OCI-LY3 (cell line): ENCODE measurements at regions not wholly inside any gene's neighbourhood (a gene's known extent, or its start where the extent isn't known, plus 50 kb on each side); places are given as distances from the start of the nearest gene placed in this dataset.

Experiments used
- H2AFZ ChIP-seq: fragments of 200-600, 300-600 bp; shearing (Covaris generic); 2 replicates; pipeline ENCODE4 v1.6.0; 2014; ENCODE audit warnings: antibody characterized with exemption, low read depth, low read length
- H3K27ac ChIP-seq: fragments of 200-600, 300-600 bp; sonication (generic); 2 replicates; pipeline ENCODE4 v1.5.1; 2014; ENCODE audit warnings: mild to moderate bottlenecking, low read length, moderate library complexity, mixed read lengths
- H3K27me3 ChIP-seq: fragments of 200-600, 300-600 bp; sonication (generic); 2 replicates; pipeline ENCODE4 v1.6.1; 2014; ENCODE audit warnings: low read depth, low read length, mixed read lengths
- H3K36me3 ChIP-seq: fragments of 200-600, 300-600 bp; sonication (generic); replicated peaks from 2 replicates; pipeline ENCODE3; 2014; ENCODE audit warnings: low read depth, low read length, mixed read lengths
- H3K4me1 ChIP-seq: fragments of 300-600, 200-600 bp; sonication (generic); 2 replicates; pipeline ENCODE4 v1.6.1; 2014; ENCODE audit warnings: low read length, mixed read lengths
- H3K4me2 ChIP-seq: fragments of 200-600, 300-600 bp; sonication (generic); 2 replicates; pipeline ENCODE4 v1.6.1; 2014; ENCODE audit warnings: low read length, mixed read lengths
- H3K4me3 ChIP-seq: fragments of 300-600, 200-600 bp; sonication (generic); 2 replicates; pipeline ENCODE4 v1.5.1; 2014; ENCODE audit warnings: antibody characterized with exemption, mild to moderate bottlenecking, low read length, moderate library complexity
- H3K79me2 ChIP-seq: fragments of 300-600, 200-600 bp; shearing (Covaris generic); 2 replicates; pipeline ENCODE4 v1.6.1; 2014; ENCODE audit warnings: mild to moderate bottlenecking, low read length, mixed read lengths
- H3K9ac ChIP-seq: fragments of 300-600, 200-600 bp; shearing (Covaris generic); 2 replicates; pipeline ENCODE4 v1.6.0; 2014; ENCODE audit warnings: mild to moderate bottlenecking, low read length, moderate library complexity
- H3K9me3 ChIP-seq: fragments of 200-600, 300-600 bp; shearing (Covaris generic); 2 replicates; pipeline ENCODE4 v1.6.1; 2014; ENCODE audit warnings: low read length, mixed read lengths; ENCODE audit not compliant: insufficient read depth
- H4K20me1 ChIP-seq: fragments of 200-600, 300-600 bp; sonication (generic); 2 replicates; pipeline ENCODE4 v1.6.1; 2016; ENCODE audit warnings: low read length, mixed read lengths; ENCODE audit not compliant: insufficient read depth
- EZH2phosphoT487 ChIP-seq: fragments of 200-600 bp; shearing (Covaris generic); IDR thresholded peaks from 2 replicates; pipeline ENCODE4 v1.6.1; 2018; ENCODE audit warnings: antibody characterized with exemption, mixed run types, low read depth
- TF ChIP-seq, protein P1 (sequence below): fragments of 200-600, 300-600 bp; sonication (generic); IDR thresholded peaks from 2 replicates; pipeline ENCODE4 v1.5.1; 2014; ENCODE audit warnings: antibody characterized with exemption, low read length, low read depth

DNA sequence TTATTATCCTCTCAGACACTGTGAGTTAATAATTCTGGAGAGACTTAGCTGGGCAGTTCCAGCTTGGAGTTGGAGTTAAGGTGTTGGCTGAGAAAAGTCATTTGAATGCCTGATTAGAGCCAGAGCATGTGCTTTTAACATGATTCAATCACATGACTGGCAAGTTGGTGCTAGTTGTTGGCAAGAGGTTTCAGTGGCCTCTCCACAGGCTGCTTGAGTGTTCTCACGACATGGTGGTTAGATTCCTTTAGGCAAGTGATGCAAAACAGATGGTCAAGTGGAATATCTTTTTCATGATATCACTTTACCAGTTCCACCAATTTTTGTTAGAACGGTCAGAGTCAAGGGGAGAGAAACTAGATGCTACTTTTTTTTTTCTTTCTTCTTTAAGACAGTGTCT lies 262.7 kb upstream of the FN1 start:
- H3K27ac ChIP-seq: no peak overlapping the region
- H3K4me1 ChIP-seq: peaks cover 7% of the 10 kb centered on the region
- no peaks in the 10 kb centered on the region for H4K20me1 ChIP-seq
- no peaks in the 10 kb centered on the region for H3K9me3 ChIP-seq
- no peak overlapping the region for H3K9ac ChIP-seq
- no peaks in the 10 kb centered on the region for H3K27me3 ChIP-seq
- TF ChIP-seq, protein P1, sequence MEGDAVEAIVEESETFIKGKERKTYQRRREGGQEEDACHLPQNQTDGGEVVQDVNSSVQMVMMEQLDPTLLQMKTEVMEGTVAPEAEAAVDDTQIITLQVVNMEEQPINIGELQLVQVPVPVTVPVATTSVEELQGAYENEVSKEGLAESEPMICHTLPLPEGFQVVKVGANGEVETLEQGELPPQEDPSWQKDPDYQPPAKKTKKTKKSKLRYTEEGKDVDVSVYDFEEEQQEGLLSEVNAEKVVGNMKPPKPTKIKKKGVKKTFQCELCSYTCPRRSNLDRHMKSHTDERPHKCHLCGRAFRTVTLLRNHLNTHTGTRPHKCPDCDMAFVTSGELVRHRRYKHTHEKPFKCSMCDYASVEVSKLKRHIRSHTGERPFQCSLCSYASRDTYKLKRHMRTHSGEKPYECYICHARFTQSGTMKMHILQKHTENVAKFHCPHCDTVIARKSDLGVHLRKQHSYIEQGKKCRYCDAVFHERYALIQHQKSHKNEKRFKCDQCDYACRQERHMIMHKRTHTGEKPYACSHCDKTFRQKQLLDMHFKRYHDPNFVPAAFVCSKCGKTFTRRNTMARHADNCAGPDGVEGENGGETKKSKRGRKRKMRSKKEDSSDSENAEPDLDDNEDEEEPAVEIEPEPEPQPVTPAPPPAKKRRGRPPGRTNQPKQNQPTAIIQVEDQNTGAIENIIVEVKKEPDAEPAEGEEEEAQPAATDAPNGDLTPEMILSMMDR: no peak
- TF ChIP-seq EZH2phosphoT487: no peak
- H2AFZ ChIP-seq: no peak overlapping the region
- H3K4me3 ChIP-seq: no peak overlapping the region
- no peak overlapping the region for H3K4me2 ChIP-seq
- H3K36me3 ChIP-seq: no peaks in the 10 kb centered on the region
- H3K79me2 ChIP-seq: no peaks in the 10 kb centered on the region

DNA sequence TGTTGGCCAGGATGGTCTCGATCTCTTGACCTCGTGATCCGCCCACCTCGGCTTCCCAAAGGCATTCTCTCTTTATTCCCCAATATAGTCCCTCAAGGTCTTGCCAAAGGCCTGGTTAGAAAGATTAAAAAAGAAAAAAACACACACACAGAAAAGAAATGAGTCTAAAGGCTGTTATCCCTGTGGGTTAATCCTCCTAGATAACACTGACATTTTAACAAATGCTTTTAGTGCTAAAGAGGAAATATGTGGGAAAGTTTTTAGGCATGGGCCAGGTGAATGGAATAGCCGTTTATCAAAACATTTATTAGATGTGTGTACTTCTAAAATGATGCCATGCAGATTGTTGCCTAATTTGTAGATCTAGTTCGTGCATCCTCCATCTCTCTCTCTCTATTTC lies 261.6 kb upstream of the FN1 start:
- no peak overlapping the region for H3K4me2 ChIP-seq
- H2AFZ ChIP-seq: no peak overlapping the region
- no peak overlapping the region for H3K27ac ChIP-seq
- no peaks in the 10 kb centered on the region for H3K9me3 ChIP-seq
- H3K36me3 ChIP-seq: no peaks in the 10 kb centered on the region
- TF ChIP-seq, protein P1: no peak
- no peak for TF ChIP-seq EZH2phosphoT487
- peaks cover 7% of the 10 kb centered on the region for H3K4me1 ChIP-seq
- no peaks in the 10 kb centered on the region for H4K20me1 ChIP-seq
- no peak overlapping the region for H3K4me3 ChIP-seq
- no peaks in the 10 kb centered on the region for H3K27me3 ChIP-seq
- no peak overlapping the region for H3K9ac ChIP-seq
- no peaks in the 10 kb centered on the region for H3K79me2 ChIP-seq

DNA sequence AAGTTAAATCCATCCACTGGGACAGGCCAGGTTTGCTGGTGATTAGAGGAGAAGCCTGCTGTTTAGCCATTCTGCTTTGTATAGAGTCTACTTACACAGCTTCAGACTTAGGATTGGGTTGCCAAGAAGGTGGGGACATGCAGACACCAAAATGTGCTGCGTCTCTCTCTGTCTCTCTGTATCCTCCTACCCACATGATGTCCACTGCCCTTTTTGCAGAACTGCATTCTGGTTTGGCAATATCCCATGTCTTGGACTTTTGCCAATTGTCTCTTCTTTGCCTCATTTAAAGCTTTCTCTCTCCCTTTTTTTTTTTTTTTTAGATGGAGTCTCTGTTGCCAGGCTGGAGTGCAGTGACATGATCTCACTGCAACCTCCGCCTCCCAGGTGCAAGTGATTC lies 261.1 kb upstream of the FN1 start:
- Histone ChIP-seq H3K4me1 (peaks cover 7% of the 10 kb centered on the region), H3K4me3 (no peak overlapping the region), H3K27ac (no peak overlapping the region), H3K27me3 (no peaks in the 10 kb centered on the region), H4K20me1 (no peaks in the 10 kb centered on the region), H3K4me2 (no peak overlapping the region), H3K36me3 (no peaks in the 10 kb centered on the region), H2AFZ (no peak overlapping the region), H3K79me2 (no peaks in the 10 kb centered on the region), H3K9ac (no peak overlapping the region), H3K9me3 (no peaks in the 10 kb centered on the region)
- no peak for TF ChIP-seq EZH2phosphoT487
- TF ChIP-seq, protein P1: no peak

DNA sequence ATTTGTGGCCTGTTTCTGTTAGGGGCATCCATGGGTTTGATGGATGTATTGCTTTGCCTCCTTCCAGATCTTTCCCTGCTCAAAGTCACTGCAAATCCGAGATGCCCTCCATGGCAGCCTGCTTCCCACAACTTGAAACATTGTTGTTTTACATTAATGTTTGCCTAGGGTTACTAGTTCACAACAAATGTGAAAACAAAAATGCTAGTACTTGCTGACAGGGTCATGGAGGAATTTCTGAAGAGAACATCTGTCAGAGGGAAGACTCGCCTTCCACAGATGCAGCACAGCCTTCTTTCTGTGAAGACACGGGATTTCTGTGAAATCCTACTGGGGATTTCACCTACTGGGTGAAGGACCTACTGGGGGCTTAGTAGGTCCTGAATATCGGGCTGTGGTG lies 260.0 kb upstream of the FN1 start:
- Histone ChIP-seq H3K4me1 (peaks cover 7% of the 10 kb centered on the region), H3K27ac (no peak overlapping the region), H3K27me3 (no peaks in the 10 kb centered on the region), H3K4me2 (no peak overlapping the region), H3K4me3 (no peak overlapping the region), H4K20me1 (no peaks in the 10 kb centered on the region), H2AFZ (no peak overlapping the region), H3K79me2 (no peaks in the 10 kb centered on the region), H3K36me3 (no peaks in the 10 kb centered on the region), H3K9me3 (no peaks in the 10 kb centered on the region), H3K9ac (no peak overlapping the region)
- TF ChIP-seq EZH2phosphoT487: no peak
- TF ChIP-seq, protein P1: no peak
